H1 (cell line): ENCODE measurements at regions not wholly inside any gene's neighbourhood (a gene's known extent, or its start where the extent isn't known, plus 50 kb on each side); places are given as distances from the start of the nearest gene placed in this dataset.

ENCODE experiments used
- CTCF ChIA-PET: fragments of 300-600 bp; sonication (Branson Sonifier 250); formaldehyde crosslinking; loops from one replicate; lab custom pipeline; 2021; ENCODE audit not compliant: partially characterized antibody; lab: Charles Lee
- POLR2A ChIA-PET: fragments of 300-600 bp; sonication (Branson Sonifier 250); formaldehyde crosslinking; loops from one replicate; lab custom pipeline; 2021; ENCODE audit warnings: inconsistent platforms; ENCODE audit not compliant: partially characterized antibody; lab: Charles Lee
- DNase-seq, 2 experiments: peaks; one replicate each; pipeline versions ENCODE4 v3.0.0 to v3.0.0-alpha.2; 2010 to 2022; ENCODE audit warnings: low spot score in 2 of 2, low read depth in 1 of 2, mixed read lengths in 1 of 2
- FAIRE-seq: peaks from 2 replicates; lab custom pipeline; 2011; peaks lifted over from hg19 to GRCh38; lab: Jason Lieb, UNC
- H2AFZ ChIP-seq: 2 replicates; pipeline ENCODE4 v1.8.1; 2012; ENCODE audit warnings: low read length, inconsistent platforms
- H2AK5ac ChIP-seq: 2 replicates; pipeline ENCODE4 v1.6.1; 2013; ENCODE audit warnings: low read depth, low read length
- H2BK120ac ChIP-seq: replicated peaks from 2 replicates; pipeline ENCODE3; 2013; ENCODE audit warnings: low read depth, low read length, inconsistent platforms
- H2BK12ac ChIP-seq: 2 replicates; pipeline ENCODE4 v1.6.1; 2013; ENCODE audit warnings: low read depth, low read length
- H2BK15ac ChIP-seq: 2 replicates; pipeline ENCODE4 v1.6.1; 2013; ENCODE audit warnings: low read length
- H2BK20ac ChIP-seq: 2 replicates; pipeline ENCODE4 v1.6.1; 2013; ENCODE audit warnings: low read length
- H2BK5ac ChIP-seq: 2 replicates; pipeline ENCODE4 v1.6.1; 2013; ENCODE audit warnings: low read depth, low read length
- H3K14ac ChIP-seq: 2 replicates; pipeline ENCODE4 v1.6.1; 2013; ENCODE audit warnings: inconsistent platforms; ENCODE audit not compliant: insufficient read length
- H3K18ac ChIP-seq: 2 replicates; pipeline ENCODE4 v1.6.1; 2013; ENCODE audit warnings: low read length; ENCODE audit errors: extremely low read depth
- H3K23ac ChIP-seq: 2 replicates; pipeline ENCODE4 v1.6.1; 2013; ENCODE audit warnings: inconsistent platforms; ENCODE audit not compliant: insufficient read length
- H3K23me2 ChIP-seq: 2 replicates; pipeline ENCODE4 v1.6.1; 2013; ENCODE audit warnings: low read depth, low read length
- H3K27ac ChIP-seq: 2 replicates; pipeline ENCODE4 v1.6.1; 2011; ENCODE audit warnings: low read depth, low read length, inconsistent platforms
- H3K27me3 ChIP-seq, 4 experiments: replicated peaks in 1 of 4; 1 replicate in 1 of 4; 2 replicates in 3 of 4; pipeline versions ENCODE4 v1.6.1 to v1.8.1; 2011 to 2013; ENCODE audit warnings: low read length in 3 of 4, mild to moderate bottlenecking in 3 of 4, inconsistent platforms in 2 of 4, mixed read lengths in 2 of 4, moderate library complexity in 1 of 4; ENCODE audit not compliant: control insufficient read depth in 3 of 4, insufficient read depth in 3 of 4; ENCODE audit errors: extremely low read depth in 1 of 4
- H3K36me3 ChIP-seq, 4 experiments: 2 replicates each; pipeline versions ENCODE4 v1.6.1 to v1.8.1; 2011 to 2013; ENCODE audit warnings: mild to moderate bottlenecking in 4 of 4, low read length in 3 of 4, moderate library complexity in 2 of 4, control low read depth in 1 of 4, inconsistent platforms in 1 of 4; ENCODE audit not compliant: insufficient read depth in 4 of 4, control insufficient read depth in 2 of 4
- H3K4ac ChIP-seq: replicated peaks from 2 replicates; pipeline ENCODE3; 2013; ENCODE audit warnings: low read length, low read depth, mixed read lengths, inconsistent platforms; ENCODE audit not compliant: insufficient read length
- H3K4me1 ChIP-seq, 4 experiments: replicated peaks in 1 of 4; 1 replicate in 1 of 4; 2 replicates in 3 of 4; pipeline versions ENCODE4 v1.6.1 to v1.8.1; 2011 to 2013; ENCODE audit warnings: low read length in 3 of 4, inconsistent platforms in 2 of 4, mixed read lengths in 1 of 4; ENCODE audit not compliant: insufficient read depth in 4 of 4, control insufficient read depth in 3 of 4
- H3K4me2 ChIP-seq, 2 experiments: 2 replicates each; pipeline versions ENCODE4 v1.6.1 to v1.8.1; 2011 to 2013; ENCODE audit warnings: low read depth in 2 of 2, low read length in 2 of 2, control low read depth in 1 of 2, inconsistent platforms in 1 of 2, mild to moderate bottlenecking in 1 of 2; ENCODE audit not compliant: insufficient read depth in 1 of 2
- H3K4me3 ChIP-seq, 4 experiments: fragments of 200-600, 300-600 bp in 1 of 4; sonication (generic), shearing (Covaris generic), sonication (Bioruptor Twin) in 1 of 4; 2 replicates each; pipeline versions ENCODE4 v1.5.1 to v1.8.1; 2011 to 2016; ENCODE audit warnings: low read length in 4 of 4, low read depth in 3 of 4, control low read depth in 2 of 4, inconsistent platforms in 2 of 4, mild to moderate bottlenecking in 2 of 4, mixed read lengths in 1 of 4, moderate library complexity in 1 of 4; ENCODE audit not compliant: insufficient read depth in 2 of 4; ENCODE audit errors: extremely low read depth in 1 of 4
- H3K56ac ChIP-seq: replicated peaks from 2 replicates; pipeline ENCODE3; 2013; ENCODE audit warnings: low read depth, mild to moderate bottlenecking, mixed read lengths, low read length, inconsistent platforms; ENCODE audit not compliant: insufficient read length
- H3K79me1 ChIP-seq: 2 replicates; pipeline ENCODE4 v1.6.1; 2013; ENCODE audit warnings: low read depth, low read length, control low read depth
- H3K79me2 ChIP-seq, 2 experiments: 2 replicates each; pipeline versions ENCODE4 v1.6.1 to v1.8.1; 2012 to 2013; ENCODE audit warnings: low read length in 2 of 2, mild to moderate bottlenecking in 2 of 2, inconsistent platforms in 1 of 2; ENCODE audit not compliant: insufficient read depth in 2 of 2, control insufficient read depth in 1 of 2
- H3K9ac ChIP-seq, 4 experiments: replicated peaks in 1 of 4; 1 replicate in 1 of 4; 2 replicates in 3 of 4; pipeline versions ENCODE4 v1.6.1 to v1.8.1; 2011 to 2013; ENCODE audit warnings: low read depth in 3 of 4, low read length in 3 of 4, control low read depth in 2 of 4, mild to moderate bottlenecking in 2 of 4, moderate library complexity in 2 of 4, inconsistent platforms in 1 of 4; ENCODE audit errors: extremely low read depth in 1 of 4
- H3K9me3 ChIP-seq, 2 experiments: 2 replicates each; pipeline versions ENCODE4 v1.6.1 to v1.8.1; 2012 to 2013; ENCODE audit warnings: mild to moderate bottlenecking in 2 of 2, moderate library complexity in 2 of 2, control low read depth in 1 of 2, inconsistent platforms in 1 of 2, low read depth in 1 of 2, low read length in 1 of 2, mixed read lengths in 1 of 2; ENCODE audit not compliant: insufficient read depth in 2 of 2
- H4K20me1 ChIP-seq, 2 experiments: replicated peaks in 1 of 2; 2 replicates each; pipeline versions ENCODE3 to v1.8.1; 2011 to 2013; ENCODE audit warnings: inconsistent platforms in 2 of 2, low read length in 2 of 2, mild to moderate bottlenecking in 1 of 2; ENCODE audit not compliant: insufficient read depth in 2 of 2, control insufficient read depth in 1 of 2
- H4K5ac ChIP-seq: 2 replicates; pipeline ENCODE4 v1.6.1; 2013; ENCODE audit warnings: low read length, low read depth, mixed read lengths, inconsistent platforms; ENCODE audit not compliant: insufficient read length
- H4K8ac ChIP-seq: 2 replicates; pipeline ENCODE4 v1.8.0; 2013; ENCODE audit warnings: mild to moderate bottlenecking, moderate library complexity, low read length, inconsistent platforms; ENCODE audit not compliant: insufficient read depth; ENCODE audit errors: extremely low read depth
- H4K91ac ChIP-seq: replicated peaks from 2 replicates; pipeline ENCODE3; 2013; ENCODE audit warnings: low read length, mixed read lengths, inconsistent platforms; ENCODE audit not compliant: insufficient read length
- ASH2L ChIP-seq: fragments of 200-600, 300-600 bp; sonication (generic); IDR thresholded peaks from one replicate; pipeline ENCODE4 v1.7.1; 2017; ENCODE audit warnings: low read length
- EGR1 ChIP-seq: IDR thresholded peaks from 2 replicates; pipeline ENCODE4 v1.6.1; 2011; ENCODE audit warnings: low read depth, low read length, borderline replicate concordance
- NANOG ChIP-seq: IDR thresholded peaks from 2 replicates; pipeline ENCODE4 v1.6.1; 2011; ENCODE audit warnings: low read length, low read depth, mild to moderate bottlenecking, inconsistent platforms; ENCODE audit not compliant: insufficient read depth, poor library complexity, severe bottlenecking
- RBBP5 ChIP-seq: IDR thresholded peaks from 2 replicates; pipeline ENCODE4 v1.7.1; 2012; ENCODE audit warnings: low read depth, mild to moderate bottlenecking, inconsistent platforms, low read length, moderate library complexity, borderline replicate concordance
- SP4 ChIP-seq: IDR thresholded peaks from 2 replicates; pipeline ENCODE4 v1.6.1; 2012; ENCODE audit warnings: low read length, inconsistent platforms
- WGBS, 2 experiments: shearing (Covaris generic) in 1 of 2; methylation state at CpG; one replicate each; pipeline versions ENCODE4 v1.1.6 to v1.1.7; 2013 to 2015; ENCODE audit warnings: low lambda C conversion rate in 2 of 2, mixed read lengths in 2 of 2, inconsistent platforms in 1 of 2, low coverage in 1 of 2, missing lambda C conversion rate in 1 of 2; ENCODE audit not compliant: insufficient replicate concordance in 2 of 2, insufficient coverage in 1 of 2, insufficient read length in 1 of 2; ENCODE audit errors: extremely low coverage in 1 of 2, missing lambda C conversion rate in 1 of 2; 5-methylcytosine and 5-hydroxymethylcytosine counted together

DNA sequence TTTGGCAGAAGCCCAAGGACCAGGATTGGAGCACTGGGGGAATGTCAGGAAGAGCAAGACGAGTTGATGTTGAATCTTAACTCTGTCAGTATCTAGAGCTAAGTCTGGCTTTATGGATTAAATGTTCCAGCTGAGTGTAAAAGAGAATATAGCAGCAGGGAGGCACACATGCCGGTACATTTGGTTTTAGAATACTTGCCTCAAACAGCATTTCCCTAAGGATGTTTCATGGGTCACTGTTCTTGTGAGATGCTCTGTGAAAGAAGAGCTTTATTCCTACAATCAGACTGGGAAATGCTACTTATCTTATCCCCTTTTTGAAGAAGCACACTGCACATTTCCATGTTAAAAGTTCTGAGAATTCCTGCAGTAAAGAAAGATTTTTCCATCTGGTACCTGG is 440.3 kb upstream of the B3GALT2 start:
- no peak overlapping the region for H3K9ac ChIP-seq
- H3K18ac ChIP-seq: no peak overlapping the region
- H3K79me1 ChIP-seq: no peaks in the 10 kb centered on the region
- H4K20me1 ChIP-seq: no peaks in the 10 kb centered on the region
- H3K23me2 ChIP-seq: no peaks in the 10 kb centered on the region; the same call in 1 of the 2 replicates
- H4K8ac ChIP-seq: no peak overlapping the region
- no peak overlapping the region for H3K23ac ChIP-seq
- no peak overlapping the region for H2BK20ac ChIP-seq
- H3K4ac ChIP-seq: no peak overlapping the region
- TF ChIP-seq RBBP5 (no peak), ASH2L (no peak), NANOG (no peak), EGR1 (no peak), SP4 (no peak)
- FAIRE-seq: no peak
- no peak overlapping the region for H2BK15ac ChIP-seq
- no peak overlapping the region for H3K27ac ChIP-seq
- no peaks in the 10 kb centered on the region for H3K4me1 ChIP-seq
- H2BK12ac ChIP-seq: no peak overlapping the region
- POLR2A ChIA-PET: no interaction called here
- CTCF ChIA-PET: interaction anchor here (0.6 to 0.8 kb wide), 2 partner anchors 24 to 89 kb away, joined by 3 read pairs; no protein-coding TSS in a partner anchor
- no peaks in the 10 kb centered on the region for H3K79me2 ChIP-seq
- H3K14ac ChIP-seq: no peak overlapping the region
- H4K5ac ChIP-seq: no peak overlapping the region
- WGBS, 2 experiments: 92% methylated on average over 2 of the region's 2 CpGs; no CpG with 5 or more reads in 1 of the 2 experiments
- H3K4me2 ChIP-seq: no peak overlapping the region
- DNase-seq: no peak
- H3K36me3 ChIP-seq: no peaks in the 10 kb centered on the region
- H2BK120ac ChIP-seq: no peak overlapping the region
- H3K9me3 ChIP-seq: no peaks in the 10 kb centered on the region
- H4K91ac ChIP-seq: no peak overlapping the region
- H2AFZ ChIP-seq: 0 out of 2 replicates have a peak overlapping the region, but pooled peaks have one; percentile 26
- H3K56ac ChIP-seq: no peak overlapping the region
- H2BK5ac ChIP-seq: no peak overlapping the region
- no peaks in the 10 kb centered on the region for H3K27me3 ChIP-seq
- no peak overlapping the region for H3K4me3 ChIP-seq
- H2AK5ac ChIP-seq: no peak overlapping the region
